AG20443 (cell line): ENCODE measurements at regions not wholly inside any gene's neighbourhood (a gene's known extent, or its start where the extent isn't known, plus 50 kb on each side); places are given as distances from the start of the nearest gene placed in this dataset.
A peak's percentile ranks its signal among the peaks of the same experiment; 100 is the strongest.
"Not testable (repeated sequence)": the region's sequence is repeated elsewhere in the genome, so short reads cannot be mapped to it uniquely, and the experiment has no call there.

Experiments used
- DNase-seq: peaks from one replicate; pipeline ENCODE4 v3.0.0; 2012; ENCODE audit warnings: low spot score, mixed read lengths

GRCh38 chr2:88802026-88802425, 110.6 kb downstream of the RPIA start:
- DNase-seq, result not testable (repeated sequence)

GRCh38 chr2:88807237-88807962, 115.9 kb downstream of the RPIA start:
- DNase-seq, result no peak

- no peak for DNase-seq
Measured at GRCh38 chr2:88808083-88808482, 116.6 kb downstream of the RPIA start.

- DNase-seq, result no peak
Measured at GRCh38 chr2:88808652-88809051, 117.2 kb downstream of the RPIA start.

GRCh38 chr2:88809216-88809615, 117.7 kb downstream of the RPIA start:
- no peak for DNase-seq

GRCh38 chr2:88810017-88810416, 118.5 kb downstream of the RPIA start:
- DNase-seq, result no peak

GRCh38 chr2:88810488-88810887, 119.0 kb downstream of the RPIA start:
- DNase-seq, result no peak

GRCh38 chr2:88811233-88811632, 119.8 kb downstream of the RPIA start:
- no peak for DNase-seq

GRCh38 chr2:88811681-88812080, 120.2 kb downstream of the RPIA start:
- DNase-seq, result no peak

GRCh38 chr2:88813612-88814011, 122.1 kb downstream of the RPIA start:
- no peak for DNase-seq

- no peak for DNase-seq
Measured at GRCh38 chr2:88815282-88815681, 123.8 kb downstream of the RPIA start.

- DNase-seq, result no peak
Measured at GRCh38 chr2:88815697-88816096, 124.2 kb downstream of the RPIA start.

- no peak for DNase-seq
Measured at GRCh38 chr2:88818381-88818780, 126.9 kb downstream of the RPIA start.

GRCh38 chr2:88824951-88825350, 133.5 kb downstream of the RPIA start:
- DNase-seq, result no peak

- DNase-seq, result no peak
Measured at GRCh38 chr2:88826399-88826798, 134.9 kb downstream of the RPIA start.

- no peak for DNase-seq
Measured at GRCh38 chr2:88827821-88828220, 136.3 kb downstream of the RPIA start.

- DNase-seq, result no peak
Measured at GRCh38 chr2:88828397-88829137, 137.1 kb downstream of the RPIA start.

- no peak for DNase-seq
Measured at GRCh38 chr2:88829607-88830463, 138.4 kb downstream of the RPIA start.

- no peak for DNase-seq
Measured at GRCh38 chr2:88831071-88831791, 139.8 kb downstream of the RPIA start.

GRCh38 chr2:88831792-88832248, 140.3 kb downstream of the RPIA start:
- peak; percentile 38 for DNase-seq

GRCh38 chr2:88832311-88832991, 141.0 kb downstream of the RPIA start:
- DNase-seq, result no peak
